Loucy (cell line): ENCODE measurements at regions not wholly inside any gene's neighbourhood (a gene's known extent, or its start where the extent isn't known, plus 50 kb on each side); places are given as distances from the start of the nearest gene placed in this dataset.

Source experiments
- H2AFZ ChIP-seq: fragments of 200-600 bp; sonication (generic); 2 replicates; pipeline ENCODE4 v1.6.0; 2016; ENCODE audit warnings: antibody characterized with exemption, mild to moderate bottlenecking, low read length, moderate library complexity
- H3F3A ChIP-seq: fragments of 200-600 bp; 2 replicates; pipeline ENCODE4 v1.6.0; 2016; ENCODE audit warnings: antibody characterized with exemption, low read depth, mild to moderate bottlenecking
- H3K27me3 ChIP-seq: fragments of 200-600 bp; sonication (generic); 2 replicates; pipeline ENCODE4 v1.6.1; 2014; ENCODE audit warnings: low read length, mild to moderate bottlenecking; ENCODE audit not compliant: insufficient read depth, poor library complexity, severe bottlenecking
- H3K36me3 ChIP-seq: fragments of 200-600 bp; sonication (generic); 2 replicates; pipeline ENCODE4 v1.6.1; 2016; ENCODE audit warnings: low read length; ENCODE audit not compliant: insufficient read depth
- H3K4me1 ChIP-seq: fragments of 200-600 bp; sonication (generic); 2 replicates; pipeline ENCODE4 v1.5.1; 2014; ENCODE audit warnings: low read length, mild to moderate bottlenecking; ENCODE audit not compliant: insufficient read depth, poor library complexity, severe bottlenecking
- H3K4me2 ChIP-seq: fragments of 200-600 bp; sonication (generic); 2 replicates; pipeline ENCODE4 v1.6.0; 2014; ENCODE audit warnings: antibody characterized with exemption, low read length, low read depth, mild to moderate bottlenecking; ENCODE audit not compliant: poor library complexity, severe bottlenecking
- H3K4me3 ChIP-seq: fragments of 200-600 bp; sonication (generic); 2 replicates; pipeline ENCODE4 v1.5.1; 2014; ENCODE audit warnings: low read length, mild to moderate bottlenecking, mixed read lengths; ENCODE audit not compliant: poor library complexity, severe bottlenecking
- H3K79me2 ChIP-seq: fragments of 200-600 bp; sonication (generic); 2 replicates; pipeline ENCODE4 v1.6.1; 2014; ENCODE audit warnings: low read length; ENCODE audit not compliant: insufficient read depth
- H3K9ac ChIP-seq: fragments of 200-600 bp; sonication (generic); 2 replicates; pipeline ENCODE4 v1.6.0; 2014; ENCODE audit warnings: mild to moderate bottlenecking, low read depth, low read length, moderate library complexity; ENCODE audit not compliant: poor library complexity, severe bottlenecking
- H3K9me2 ChIP-seq: fragments of 200-600 bp; sonication (generic); replicated peaks from 2 replicates; pipeline ENCODE4 v1.6.1; 2016; ENCODE audit warnings: low read depth, low read length, mixed read lengths
- H3K9me3 ChIP-seq: fragments of 200-600 bp; sonication (generic); 2 replicates; pipeline ENCODE4 v1.6.1; 2014; ENCODE audit warnings: mild to moderate bottlenecking, antibody characterized with exemption, low read length, low read depth; ENCODE audit not compliant: insufficient read depth
- H4K20me1 ChIP-seq: fragments of 200-600 bp; sonication (generic); 2 replicates; pipeline ENCODE4 v1.6.0; 2014; ENCODE audit warnings: antibody characterized with exemption, low read length, mild to moderate bottlenecking; ENCODE audit not compliant: insufficient read depth, poor library complexity, severe bottlenecking
- EZH2phosphoT487 ChIP-seq: fragments of 200-600 bp; IDR thresholded peaks from 2 replicates; pipeline ENCODE4 v1.6.1; 2018; ENCODE audit warnings: antibody characterized with exemption, mild to moderate bottlenecking, moderate library complexity, borderline replicate concordance
- TF ChIP-seq, protein P1 (sequence below): fragments of 200-600 bp; sonication (generic); conservative IDR thresholded peaks from 2 replicates; pipeline ENCODE4 v1.5.1; 2014; ENCODE audit warnings: mild to moderate bottlenecking, antibody characterized with exemption, low read length

DNA sequence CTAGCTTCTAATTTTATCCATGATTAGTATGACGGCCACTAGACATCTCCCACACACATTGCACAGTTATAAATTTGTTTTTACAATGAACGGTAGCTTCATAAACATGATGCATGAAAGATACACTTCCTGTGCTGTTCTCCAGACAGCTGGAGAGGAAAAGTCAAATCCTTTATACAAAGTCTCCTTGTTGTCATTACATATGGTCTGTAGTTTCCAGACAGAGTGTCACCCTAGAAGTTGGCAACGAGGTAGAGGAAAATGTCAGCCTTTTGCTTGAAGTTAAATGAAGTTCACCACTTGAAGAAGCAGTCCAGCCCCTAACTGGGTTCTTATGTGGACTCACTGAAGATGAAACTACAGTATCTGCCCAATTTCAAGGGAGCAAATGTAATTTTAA, 253.0 kb upstream of the P2RY1 start:
- Histone ChIP-seq H3K9me2 (no peaks in the 10 kb centered on the region), H2AFZ (peak overlapping the region; percentile 23; the same call in 1 of the 2 replicates), H3K4me1 (peaks cover 3% of the 10 kb centered on the region), H3K27me3 (no peaks in the 10 kb centered on the region), H3K4me3 (no peak overlapping the region), H3K9ac (no peak overlapping the region), H3F3A (no peaks in the 10 kb centered on the region), H4K20me1 (no peaks in the 10 kb centered on the region), H3K79me2 (no peaks in the 10 kb centered on the region), H3K4me2 (no peak overlapping the region), H3K9me3 (no peaks in the 10 kb centered on the region), H3K36me3 (no peaks in the 10 kb centered on the region)
- TF ChIP-seq EZH2phosphoT487 = no peak
- TF ChIP-seq, protein P1, sequence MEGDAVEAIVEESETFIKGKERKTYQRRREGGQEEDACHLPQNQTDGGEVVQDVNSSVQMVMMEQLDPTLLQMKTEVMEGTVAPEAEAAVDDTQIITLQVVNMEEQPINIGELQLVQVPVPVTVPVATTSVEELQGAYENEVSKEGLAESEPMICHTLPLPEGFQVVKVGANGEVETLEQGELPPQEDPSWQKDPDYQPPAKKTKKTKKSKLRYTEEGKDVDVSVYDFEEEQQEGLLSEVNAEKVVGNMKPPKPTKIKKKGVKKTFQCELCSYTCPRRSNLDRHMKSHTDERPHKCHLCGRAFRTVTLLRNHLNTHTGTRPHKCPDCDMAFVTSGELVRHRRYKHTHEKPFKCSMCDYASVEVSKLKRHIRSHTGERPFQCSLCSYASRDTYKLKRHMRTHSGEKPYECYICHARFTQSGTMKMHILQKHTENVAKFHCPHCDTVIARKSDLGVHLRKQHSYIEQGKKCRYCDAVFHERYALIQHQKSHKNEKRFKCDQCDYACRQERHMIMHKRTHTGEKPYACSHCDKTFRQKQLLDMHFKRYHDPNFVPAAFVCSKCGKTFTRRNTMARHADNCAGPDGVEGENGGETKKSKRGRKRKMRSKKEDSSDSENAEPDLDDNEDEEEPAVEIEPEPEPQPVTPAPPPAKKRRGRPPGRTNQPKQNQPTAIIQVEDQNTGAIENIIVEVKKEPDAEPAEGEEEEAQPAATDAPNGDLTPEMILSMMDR = no peak

GRCh38 chr3:152583963-152584362, 251.0 kb upstream of the P2RY1 start:
- Histone ChIP-seq H3K9me3 (no peaks in the 10 kb centered on the region), H3K9ac (no peak overlapping the region), H4K20me1 (no peaks in the 10 kb centered on the region), H3K4me2 (no peak overlapping the region), H3K4me1 (peaks cover 3% of the 10 kb centered on the region), H3F3A (no peaks in the 10 kb centered on the region), H3K36me3 (no peaks in the 10 kb centered on the region), H3K79me2 (no peaks in the 10 kb centered on the region), H3K27me3 (no peaks in the 10 kb centered on the region), H3K4me3 (no peak overlapping the region), H2AFZ (no peak overlapping the region), H3K9me2 (no peaks in the 10 kb centered on the region)
- TF ChIP-seq EZH2phosphoT487 = no peak
- TF ChIP-seq, protein P1 = no peak

GRCh38 chr3:152586974-152587373, 248.0 kb upstream of the P2RY1 start:
- Histone ChIP-seq H4K20me1 (no peaks in the 10 kb centered on the region), H3K9me3 (no peaks in the 10 kb centered on the region), H2AFZ (peak overlapping the region; percentile 35; the same call in 1 of the 2 replicates), H3K36me3 (no peaks in the 10 kb centered on the region), H3K79me2 (no peaks in the 10 kb centered on the region), H3K9ac (no peak overlapping the region), H3K4me1 (peaks cover 12% of the 10 kb centered on the region), H3F3A (no peaks in the 10 kb centered on the region), H3K4me2 (no peak overlapping the region), H3K27me3 (no peaks in the 10 kb centered on the region), H3K4me3 (no peak overlapping the region), H3K9me2 (no peaks in the 10 kb centered on the region)
- TF ChIP-seq EZH2phosphoT487 = no peak
- TF ChIP-seq, protein P1 = no peak
